Activated CD4-positive, alpha-beta memory T cell treated with anti-CD3 and anti-CD28 coated beads for 36 hours (primary cell): ENCODE measurements at regions not wholly inside any gene's neighbourhood (a gene's known extent, or its start where the extent isn't known, plus 50 kb on each side); places are given as distances from the start of the nearest gene placed in this dataset.

Experiments used
- CTCF ChIA-PET: fragments of 350-600 bp; sonication (Branson Sonifier 250); formaldehyde crosslinking; loops from one replicate; lab custom pipeline; 2021; ENCODE audit warnings: antibody characterized with exemption, inconsistent platforms; lab: Charles Lee
- POLR2A ChIA-PET: fragments of 350-600 bp; sonication (Branson Sonifier 250); formaldehyde crosslinking; loops from one replicate; lab custom pipeline; 2021; ENCODE audit warnings: antibody characterized with exemption; lab: Charles Lee
- DNase-seq: peaks from one replicate; pipeline ENCODE4 v3.0.0-alpha.2; 2020
- H3K27ac Mint-ChIP-seq: one replicate; pipeline ENCODE4 v1.8.0; 2021; ENCODE audit warnings: mixed read lengths
- H3K27me3 Mint-ChIP-seq: one replicate; pipeline ENCODE4 v1.8.0; 2021; ENCODE audit warnings: mixed read lengths
- H3K36me3 Mint-ChIP-seq: one replicate; pipeline ENCODE4 v1.8.0; 2021; ENCODE audit warnings: mixed read lengths
- H3K4me1 Mint-ChIP-seq: one replicate; pipeline ENCODE4 v1.8.0; 2021; ENCODE audit warnings: low read depth, mixed read lengths
- H3K4me3 Mint-ChIP-seq: one replicate; pipeline ENCODE4 v1.8.0; 2021; ENCODE audit warnings: mild to moderate bottlenecking, mixed read lengths
- H3K9me3 Mint-ChIP-seq: one replicate; pipeline ENCODE4 v1.8.0; 2021; ENCODE audit warnings: mixed read lengths
- intact Hi-C: fragments of 100-400 bp; cut with micrococcal nuclease; formaldehyde crosslinking; loops from one replicate; pipeline ENCODE4 v1.15.1; 2023

DNA sequence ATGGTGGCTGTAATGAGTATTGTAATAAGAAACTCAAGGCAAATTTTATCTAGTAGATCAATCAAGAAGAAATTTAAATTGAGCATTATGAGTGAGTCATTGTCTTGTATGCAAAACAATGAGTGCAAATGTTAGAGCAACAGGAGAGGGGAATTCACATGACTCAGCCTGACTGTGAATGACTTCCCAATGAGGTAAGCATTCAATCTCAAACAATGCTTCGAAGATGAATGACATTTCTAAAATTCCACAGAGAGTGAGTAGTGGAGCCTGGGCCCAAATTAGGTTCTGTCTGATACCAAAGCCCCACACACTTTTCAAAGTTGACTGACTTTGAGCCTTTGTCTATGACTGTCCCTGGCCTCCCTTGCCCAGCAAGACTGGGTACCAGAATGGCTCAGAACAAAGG lies 738.0 kb downstream of the PTPRU start:
- H3K27me3 Mint-ChIP-seq = peaks cover 12% of the 10 kb centered on the region
- peaks cover 3% of the 10 kb centered on the region for H3K4me1 Mint-ChIP-seq
- no peak overlapping the region for H3K4me3 Mint-ChIP-seq
- ChIA-PET POLR2A (no interaction called here), CTCF (no interaction called here)
- DNase-seq = no peak
- H3K27ac Mint-ChIP-seq = no peak overlapping the region
- no peaks in the 10 kb centered on the region for H3K36me3 Mint-ChIP-seq
- intact Hi-C loops = no loop called here
- H3K9me3 Mint-ChIP-seq = peaks cover 7% of the 10 kb centered on the region

DNA sequence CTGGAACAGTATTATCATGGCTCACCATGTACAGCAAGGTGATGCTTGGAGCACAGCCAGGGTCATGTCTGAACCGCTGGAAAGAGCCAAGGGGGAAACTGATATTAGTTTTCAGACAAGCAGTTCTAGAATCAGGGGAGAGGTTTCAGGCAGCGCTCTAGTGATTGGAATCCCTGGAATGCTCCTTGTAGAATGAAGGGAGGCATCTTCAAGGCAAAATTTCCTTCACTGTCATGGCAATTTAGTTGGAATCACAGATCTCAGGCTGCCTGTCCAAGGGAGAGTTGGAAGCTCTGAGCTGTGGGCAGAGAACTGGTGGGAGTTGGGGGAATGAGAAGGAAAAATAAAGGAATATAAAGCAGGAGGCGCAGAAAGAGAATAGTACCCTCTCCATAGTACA lies 737.1 kb downstream of the PTPRU start:
- Mint-ChIP-seq H3K36me3 (no peaks in the 10 kb centered on the region), H3K9me3 (peaks cover 7% of the 10 kb centered on the region), H3K27ac (no peak overlapping the region), H3K4me3 (no peak overlapping the region), H3K4me1 (peaks cover 3% of the 10 kb centered on the region), H3K27me3 (peaks cover 13% of the 10 kb centered on the region)
- intact Hi-C loops = no loop called here
- POLR2A ChIA-PET = no interaction called here
- CTCF ChIA-PET = no interaction called here
- no peak for DNase-seq

DNA sequence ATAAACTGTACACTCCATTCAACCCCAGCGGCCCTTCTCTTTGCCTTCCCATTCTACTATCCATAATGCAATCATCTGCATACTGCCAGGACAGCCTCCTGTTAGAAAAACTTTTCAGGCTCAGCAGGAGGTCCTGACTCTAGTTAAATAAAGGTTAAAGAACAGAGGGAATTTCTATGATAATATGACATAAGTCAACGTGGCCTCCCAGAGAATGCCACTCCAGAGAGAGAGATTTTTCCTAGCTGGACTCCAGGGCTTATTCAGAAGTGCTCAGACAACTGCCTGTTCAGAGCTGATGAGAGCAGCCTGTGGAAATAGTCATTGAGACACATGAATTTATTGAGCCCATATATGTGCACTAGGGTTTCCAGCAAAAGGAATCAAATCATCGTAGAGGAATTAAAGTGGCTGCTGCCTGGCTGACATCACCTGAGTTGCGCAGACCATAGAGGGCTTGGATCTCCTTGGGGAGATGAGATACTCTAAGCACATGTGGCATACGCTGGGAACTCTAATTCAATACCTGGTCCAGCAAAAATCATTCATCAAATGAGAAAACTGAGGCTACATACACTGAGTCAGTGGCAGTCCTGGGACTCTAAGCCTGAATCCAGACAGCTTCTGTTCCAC lies 736.2 kb downstream of the PTPRU start:
- Mint-ChIP-seq H3K36me3 (no peaks in the 10 kb centered on the region), H3K9me3 (peaks cover 7% of the 10 kb centered on the region), H3K27me3 (peaks cover 12% of the 10 kb centered on the region), H3K4me1 (peaks cover 3% of the 10 kb centered on the region), H3K27ac (no peak overlapping the region), H3K4me3 (no peak overlapping the region)
- ChIA-PET POLR2A (no interaction called here), CTCF (no interaction called here)
- DNase-seq = no peak
- intact Hi-C loops = no loop called here

DNA sequence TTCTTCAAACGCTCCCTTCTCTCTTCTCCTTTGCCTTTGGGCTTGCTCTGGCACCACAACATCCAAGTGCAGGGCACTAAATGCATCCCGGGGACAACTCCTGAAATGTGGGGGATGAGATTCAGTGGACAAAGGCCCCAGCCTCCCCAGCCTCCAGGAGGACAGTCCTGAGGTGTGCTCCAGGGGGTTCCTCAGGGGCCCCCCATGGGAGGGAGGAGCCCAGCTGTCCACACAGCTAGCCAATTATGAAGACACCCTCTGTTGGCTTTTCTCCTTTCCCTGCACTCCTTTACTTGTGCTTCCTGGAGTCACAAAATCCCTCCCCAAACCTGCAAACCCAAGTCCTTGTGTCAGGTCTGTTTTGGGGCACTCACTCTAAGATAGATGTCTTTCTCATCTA lies 735.4 kb downstream of the PTPRU start:
- intact Hi-C loops = no loop called here
- ChIA-PET CTCF (no interaction called here), POLR2A (no interaction called here)
- Mint-ChIP-seq H3K36me3 (no peaks in the 10 kb centered on the region), H3K27ac (no peak overlapping the region), H3K9me3 (peaks cover 2% of the 10 kb centered on the region), H3K27me3 (peaks cover 12% of the 10 kb centered on the region), H3K4me1 (peaks cover 3% of the 10 kb centered on the region), H3K4me3 (no peak overlapping the region)
- no peak for DNase-seq

DNA sequence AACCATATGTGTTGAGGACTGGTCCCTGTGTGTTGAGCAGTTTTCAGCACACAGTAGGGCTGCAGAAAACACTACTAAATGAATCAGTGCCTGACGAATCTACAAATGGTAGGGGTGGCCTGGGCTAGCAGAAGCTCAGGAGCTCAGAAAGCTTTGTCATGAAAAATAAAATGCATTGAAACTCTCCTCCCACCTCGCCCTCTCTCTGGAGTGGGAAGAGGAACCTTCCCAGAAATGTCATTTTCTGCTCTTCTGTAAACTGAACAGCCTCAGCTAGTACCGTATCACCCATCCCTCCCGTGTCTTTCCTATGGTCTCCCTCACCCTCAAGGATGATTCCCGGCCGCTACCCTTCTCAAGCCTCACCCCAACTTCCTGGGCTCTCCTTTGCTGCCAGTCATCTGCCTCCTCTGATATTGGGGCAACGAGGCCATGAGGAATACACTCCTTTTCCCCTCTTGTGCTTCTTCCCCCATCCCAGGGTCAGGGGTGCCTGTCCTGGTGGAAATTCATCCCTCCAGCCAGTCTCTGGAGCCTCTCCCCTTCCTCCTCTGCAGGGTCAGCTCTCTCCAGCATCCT lies 734.5 kb downstream of the PTPRU start:
- DNase-seq = no peak
- intact Hi-C loops = no loop called here
- peaks cover 3% of the 10 kb centered on the region for H3K4me1 Mint-ChIP-seq
- H3K4me3 Mint-ChIP-seq = no peak overlapping the region
- CTCF ChIA-PET = no interaction called here
- POLR2A ChIA-PET = no interaction called here
- H3K27me3 Mint-ChIP-seq = peaks cover 15% of the 10 kb centered on the region
- no peak overlapping the region for H3K27ac Mint-ChIP-seq
- H3K36me3 Mint-ChIP-seq = no peaks in the 10 kb centered on the region
- H3K9me3 Mint-ChIP-seq = peaks cover 2% of the 10 kb centered on the region

DNA sequence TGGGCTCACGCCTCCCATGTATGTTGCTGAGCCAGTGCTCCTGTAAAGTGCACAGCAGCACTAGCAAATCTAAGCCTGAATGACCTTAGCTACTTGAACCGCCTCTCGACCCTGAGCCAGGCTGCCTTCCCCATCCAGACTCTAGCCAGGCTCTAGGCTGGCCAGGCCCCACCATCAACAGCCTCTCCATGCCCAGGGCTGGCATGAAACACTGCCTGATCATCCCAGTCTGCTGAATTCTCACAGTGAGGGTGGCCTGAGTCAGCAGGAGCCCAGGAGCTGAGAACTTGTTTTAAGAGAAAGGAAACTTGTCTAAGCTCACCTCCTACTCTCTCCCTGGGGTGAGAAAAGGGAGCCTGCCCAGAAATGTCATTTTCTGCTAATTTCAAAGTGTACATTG lies 733.3 kb downstream of the PTPRU start:
- Mint-ChIP-seq H3K27ac (no peak overlapping the region), H3K4me1 (peaks cover 3% of the 10 kb centered on the region), H3K9me3 (no peaks in the 10 kb centered on the region), H3K27me3 (peaks cover 20% of the 10 kb centered on the region), H3K4me3 (no peak overlapping the region), H3K36me3 (no peaks in the 10 kb centered on the region)
- CTCF ChIA-PET = interaction anchor here (0.6 kb wide), 1 partner anchor 1194 kb away, joined by 3 read pairs; no protein-coding TSS in a partner anchor
- DNase-seq = no peak
- intact Hi-C loops = no loop called here
- POLR2A ChIA-PET = no interaction called here

DNA sequence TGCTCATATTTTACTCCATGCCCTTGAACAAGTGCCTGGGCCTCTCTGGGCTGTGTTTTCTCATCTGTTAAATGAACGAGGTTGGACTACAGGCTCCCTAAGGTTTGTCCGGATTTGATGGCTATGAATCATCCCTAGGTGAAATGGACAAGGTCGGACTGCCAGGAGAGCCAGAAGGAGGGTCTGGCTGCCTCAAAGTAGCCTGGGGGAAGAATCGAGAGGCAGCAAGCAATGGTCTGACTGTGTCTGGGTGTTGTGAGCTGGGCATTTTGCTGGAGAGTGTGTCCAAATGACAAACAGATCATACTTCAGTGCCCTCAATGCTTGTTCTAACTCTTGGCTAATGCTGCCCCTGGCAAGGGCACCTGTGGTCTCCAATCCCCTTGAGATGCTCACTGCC lies 730.9 kb downstream of the PTPRU start:
- Mint-ChIP-seq H3K4me3 (no peak overlapping the region), H3K27me3 (peaks cover 22% of the 10 kb centered on the region), H3K4me1 (no peaks in the 10 kb centered on the region), H3K9me3 (no peaks in the 10 kb centered on the region), H3K27ac (no peak overlapping the region), H3K36me3 (no peaks in the 10 kb centered on the region)
- ChIA-PET CTCF (no interaction called here), POLR2A (no interaction called here)
- intact Hi-C loops = no loop called here
- no peak for DNase-seq

DNA sequence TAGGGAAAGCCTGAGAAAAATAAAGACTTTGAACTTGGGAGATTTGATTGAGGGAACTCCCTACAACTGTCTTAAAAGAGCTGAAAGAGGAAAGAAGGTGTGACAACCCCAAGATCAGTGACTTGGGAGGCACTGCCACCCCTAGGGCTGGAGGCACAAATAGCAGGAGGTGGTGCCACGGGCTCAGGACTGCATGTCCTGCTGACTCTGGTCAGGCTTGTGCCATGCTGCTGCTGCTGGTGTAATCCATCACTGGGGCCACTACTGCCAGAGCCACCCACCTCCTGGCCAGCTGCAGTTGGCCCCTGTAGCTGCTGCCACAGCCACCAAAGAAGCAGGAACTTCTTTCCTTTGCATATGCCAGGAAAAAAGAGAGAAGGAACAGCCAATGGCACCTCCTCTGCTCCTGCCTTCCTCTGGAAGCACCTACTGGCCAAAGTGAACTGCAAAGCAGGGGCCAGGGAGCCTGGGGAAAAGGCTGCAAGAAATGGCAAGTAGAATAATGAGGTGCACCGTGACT lies 730.3 kb downstream of the PTPRU start:
- H3K36me3 Mint-ChIP-seq = no peaks in the 10 kb centered on the region
- CTCF ChIA-PET = no interaction called here

DNA sequence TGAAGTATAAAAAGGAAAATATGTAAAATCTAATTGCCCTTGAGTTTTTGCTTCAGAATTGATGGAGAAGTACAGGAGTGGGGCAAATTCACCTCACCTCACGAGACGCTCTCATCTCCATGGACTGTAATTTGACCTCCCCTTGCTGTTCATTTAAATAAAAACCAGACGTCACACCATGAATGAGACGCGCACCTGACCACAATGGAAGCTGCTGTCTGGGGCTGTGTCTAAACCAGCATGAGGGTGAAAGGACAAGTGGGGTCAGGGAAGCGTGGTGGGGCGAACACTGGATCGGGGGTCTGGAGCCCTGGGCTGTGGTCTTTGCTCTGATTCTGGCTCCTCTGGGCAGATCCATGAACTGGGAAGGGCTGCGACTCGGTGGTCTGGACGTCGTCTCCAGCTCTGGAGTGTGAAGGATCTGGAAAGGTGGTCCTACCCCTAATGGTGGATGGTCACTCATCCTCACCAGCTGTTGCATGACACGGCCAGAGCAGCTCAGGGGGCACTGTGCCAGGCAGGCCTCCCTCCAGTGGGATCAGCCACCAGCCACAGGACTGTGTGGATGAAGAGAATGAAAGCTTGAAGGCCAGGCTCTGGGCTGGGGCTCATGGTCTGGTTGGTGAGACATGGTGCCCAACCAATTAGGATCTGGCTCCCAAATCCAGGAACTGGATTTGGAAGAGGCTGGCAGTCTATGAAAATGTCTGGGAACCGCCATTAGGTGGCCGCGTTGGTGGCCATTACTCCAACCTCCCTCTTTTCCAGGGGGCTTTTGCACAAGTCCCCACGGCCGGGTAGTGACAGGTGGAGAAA lies 728.6 kb downstream of the PTPRU start:
- intact Hi-C loops = no loop called here
- ChIA-PET CTCF (no interaction called here), POLR2A (no interaction called here)
- no peak for DNase-seq
- H3K36me3 Mint-ChIP-seq = no peaks in the 10 kb centered on the region
- H3K27ac Mint-ChIP-seq = no peak overlapping the region
- H3K4me3 Mint-ChIP-seq = no peak overlapping the region
- H3K9me3 Mint-ChIP-seq = no peaks in the 10 kb centered on the region
- no peaks in the 10 kb centered on the region for H3K4me1 Mint-ChIP-seq
- peaks cover 18% of the 10 kb centered on the region for H3K27me3 Mint-ChIP-seq

More for the DNA sequence above, 730.3 kb downstream of the PTPRU start:
- Mint-ChIP-seq H3K27me3 (peaks cover 26% of the 10 kb centered on the region), H3K27ac (no peak overlapping the region), H3K4me3 (no peak overlapping the region), H3K9me3 (no peaks in the 10 kb centered on the region), H3K4me1 (no peaks in the 10 kb centered on the region)
- POLR2A ChIA-PET = no interaction called here
- intact Hi-C loops = no loop called here
- DNase-seq = no peak

DNA sequence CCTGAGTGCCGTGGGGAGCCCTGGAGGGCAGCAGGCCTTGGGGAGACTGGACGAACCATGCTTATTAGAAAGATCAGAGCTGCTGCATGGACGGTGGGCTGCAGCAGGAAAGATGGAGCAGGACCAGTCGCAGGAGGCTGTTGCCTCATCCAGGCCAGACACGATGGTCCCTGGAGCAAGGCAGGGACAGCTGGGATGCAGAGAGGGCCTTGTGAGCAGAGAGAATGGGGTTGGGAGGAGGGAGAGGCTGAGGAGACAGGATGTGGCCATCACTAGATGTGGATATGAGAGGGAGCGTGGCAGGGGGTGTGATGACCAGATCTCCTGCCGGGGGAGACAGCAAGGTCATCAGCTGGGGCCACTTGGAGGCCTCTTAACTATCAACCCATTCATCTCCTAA lies 727.6 kb downstream of the PTPRU start:
- Mint-ChIP-seq H3K27ac (no peak overlapping the region), H3K4me3 (no peak overlapping the region), H3K4me1 (no peaks in the 10 kb centered on the region), H3K27me3 (peaks cover 15% of the 10 kb centered on the region), H3K36me3 (no peaks in the 10 kb centered on the region), H3K9me3 (no peaks in the 10 kb centered on the region)
- POLR2A ChIA-PET = no interaction called here
- DNase-seq = no peak
- CTCF ChIA-PET = no interaction called here
- intact Hi-C loops = no loop called here

DNA sequence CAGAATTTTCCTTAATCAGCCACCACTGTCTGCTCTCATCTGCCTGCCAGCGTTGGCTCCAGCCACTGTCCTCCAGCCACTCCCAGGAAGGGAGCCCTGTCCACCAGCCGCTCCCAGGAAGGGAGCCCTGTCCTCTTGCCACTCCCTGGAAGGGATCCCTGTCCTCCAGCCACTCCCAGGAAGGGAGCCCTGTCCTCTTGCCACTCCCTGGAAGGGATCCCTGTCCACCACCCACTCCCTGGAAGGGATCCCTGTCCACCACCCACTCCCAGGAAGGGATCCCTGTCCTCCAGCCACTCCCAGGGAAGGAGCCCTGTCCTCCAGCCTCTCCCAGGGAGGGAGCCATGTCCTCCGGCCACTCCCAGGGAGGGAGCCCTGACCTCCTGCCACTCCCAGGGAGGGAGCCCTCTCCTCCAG lies 726.5 kb downstream of the PTPRU start:
- no peaks in the 10 kb centered on the region for H3K9me3 Mint-ChIP-seq
- DNase-seq = no peak
- no peak overlapping the region for H3K4me3 Mint-ChIP-seq
- ChIA-PET POLR2A (no interaction called here), CTCF (no interaction called here)
- intact Hi-C loops = no loop called here
- H3K27me3 Mint-ChIP-seq = peaks cover 15% of the 10 kb centered on the region
- H3K4me1 Mint-ChIP-seq = no peaks in the 10 kb centered on the region
- no peak overlapping the region for H3K27ac Mint-ChIP-seq
- H3K36me3 Mint-ChIP-seq = no peaks in the 10 kb centered on the region

DNA sequence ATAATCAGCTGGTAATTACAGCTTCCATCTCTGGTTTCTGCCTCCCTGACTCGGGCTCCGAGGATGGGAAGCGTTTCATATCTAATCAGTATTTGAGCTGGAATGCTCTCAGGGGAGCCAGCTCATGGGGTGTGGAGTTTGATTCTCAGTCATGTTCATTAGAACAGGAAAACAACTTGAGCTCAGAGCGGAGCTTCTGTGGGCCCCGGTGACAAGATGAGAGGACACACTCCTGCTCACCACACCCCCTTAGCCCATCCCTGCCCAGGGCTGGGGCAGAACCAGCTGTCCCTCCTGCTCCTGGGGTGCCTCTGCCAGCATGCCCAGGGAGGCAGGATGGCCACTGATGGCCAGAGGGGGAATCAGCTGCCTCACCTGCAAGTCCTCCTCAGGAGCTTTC lies 726.0 kb downstream of the PTPRU start:
- H3K4me1 Mint-ChIP-seq = no peaks in the 10 kb centered on the region
- no peak overlapping the region for H3K4me3 Mint-ChIP-seq
- intact Hi-C loops = no loop called here
- DNase-seq = no peak
- ChIA-PET CTCF (no interaction called here), POLR2A (no interaction called here)
- H3K27me3 Mint-ChIP-seq = peaks cover 15% of the 10 kb centered on the region
- no peaks in the 10 kb centered on the region for H3K9me3 Mint-ChIP-seq
- no peaks in the 10 kb centered on the region for H3K36me3 Mint-ChIP-seq
- no peak overlapping the region for H3K27ac Mint-ChIP-seq
